Endothelial cell of umbilical vein (primary cell): ENCODE measurements at regions not wholly inside any gene's neighbourhood (a gene's known extent, or its start where the extent isn't known, plus 50 kb on each side); places are given as distances from the start of the nearest gene placed in this dataset.

Experiments
- BruUV-seq: library from RNA; stranded (reverse); fragments of 400-500 nt; replicated peaks from 2 replicates; lab custom pipeline; 2021; lab: Mats Ljungman, UMichigan
- CTCF ChIA-PET: fragments of 300-600, 350-600 bp; sonication (Branson Sonifier 250); formaldehyde crosslinking; loops from one replicate; lab custom pipeline; 2021; ENCODE audit warnings: antibody characterized with exemption, inconsistent platforms; lab: Charles Lee
- POLR2A ChIA-PET: fragments of 300-600, 350-600 bp; sonication (Branson Sonifier 250); formaldehyde crosslinking; loops from one replicate; lab custom pipeline; 2021; ENCODE audit warnings: antibody characterized with exemption, inconsistent platforms; lab: Charles Lee
- DNase-seq: peaks from one replicate; pipeline ENCODE4 v3.0.0-alpha.2; 2011; ENCODE audit warnings: low read depth, low spot score
- FAIRE-seq: peaks from 2 replicates; lab custom pipeline; 2011; peaks lifted over from hg19 to GRCh38; lab: Jason Lieb, UNC
- H2AFZ ChIP-seq: 2 replicates; pipeline ENCODE4 v1.6.0; 2012; ENCODE audit warnings: low read depth, low read length, control low read depth, inconsistent platforms
- H3K27ac ChIP-seq: 2 replicates; pipeline ENCODE4 v1.5.1; 2011; ENCODE audit warnings: low read depth, mild to moderate bottlenecking, control low read depth, low read length, moderate library complexity; ENCODE audit not compliant: insufficient read depth
- H3K27me3 ChIP-seq, 2 experiments: 2 replicates each; pipeline versions ENCODE4 v1.6.0 to v1.6.1; 2011; ENCODE audit warnings: low read length in 2 of 2, mixed read lengths in 1 of 2; ENCODE audit not compliant: control insufficient read depth in 2 of 2, insufficient read depth in 2 of 2
- H3K36me3 ChIP-seq, 2 experiments: 2 replicates in 1 of 2; 3 replicates in 1 of 2; pipeline ENCODE4 v1.5.1; 2011; ENCODE audit warnings: low read length in 2 of 2, mild to moderate bottlenecking in 1 of 2, moderate library complexity in 1 of 2; ENCODE audit not compliant: control insufficient read depth in 2 of 2, insufficient read depth in 2 of 2; ENCODE audit errors: extremely low read depth in 1 of 2
- H3K4me1 ChIP-seq: 3 replicates; pipeline ENCODE4 v1.5.1; 2011; ENCODE audit warnings: mild to moderate bottlenecking, low read length; ENCODE audit not compliant: control insufficient read depth, insufficient read depth; ENCODE audit errors: extremely low read depth
- H3K4me2 ChIP-seq: 2 replicates; pipeline ENCODE4 v1.6.1; 2011; ENCODE audit warnings: low read length, control low read depth, mixed read lengths; ENCODE audit not compliant: insufficient read depth
- H3K4me3 ChIP-seq, 3 experiments: fragments of 200-600 bp in 1 of 3; sonication (generic), shearing (Covaris generic) in 1 of 3; replicated peaks in 1 of 3; 2 replicates each; pipeline ENCODE4 v1.5.1; 2011 to 2016; ENCODE audit warnings: control low read depth in 3 of 3, low read length in 3 of 3, mild to moderate bottlenecking in 2 of 3, inconsistent platforms in 1 of 3, low read depth in 1 of 3, moderate library complexity in 1 of 3; ENCODE audit not compliant: insufficient read depth in 1 of 3
- H3K79me2 ChIP-seq: 2 replicates; pipeline ENCODE4 v1.6.0; 2012; ENCODE audit warnings: low read length, inconsistent platforms; ENCODE audit not compliant: control insufficient read depth, insufficient read depth
- H3K9ac ChIP-seq: replicated peaks from 2 replicates; pipeline ENCODE3; 2011; ENCODE audit warnings: low read length, control low read depth; ENCODE audit not compliant: insufficient read depth; ENCODE audit errors: extremely low read depth
- H3K9me1 ChIP-seq: replicated peaks from 3 replicates; pipeline ENCODE4 v1.6.0; 2011; ENCODE audit warnings: mild to moderate bottlenecking, low read length; ENCODE audit not compliant: control insufficient read depth, insufficient read depth; ENCODE audit errors: extremely low read depth
- H3K9me3 ChIP-seq: replicated peaks from 2 replicates; pipeline ENCODE4 v1.5.1; 2012; ENCODE audit warnings: low read length, inconsistent platforms; ENCODE audit not compliant: control insufficient read depth, insufficient read depth
- H4K20me1 ChIP-seq: replicated peaks from 2 replicates; pipeline ENCODE3; 2011; ENCODE audit warnings: mild to moderate bottlenecking, low read length; ENCODE audit not compliant: control insufficient read depth, insufficient read depth; ENCODE audit errors: extremely low read depth
- EZH2 ChIP-seq: IDR thresholded peaks from 2 replicates; pipeline ENCODE4 v1.6.1; 2012; ENCODE audit warnings: borderline replicate concordance, low read depth, mild to moderate bottlenecking, moderate library complexity, low read length, inconsistent platforms; ENCODE audit not compliant: severe bottlenecking
- FOS ChIP-seq: IDR thresholded peaks from 2 replicates; pipeline ENCODE4 v1.6.1; 2011; ENCODE audit warnings: mild to moderate bottlenecking, low read length, moderate library complexity, borderline replicate concordance; ENCODE audit not compliant: insufficient read depth
- GATA2 ChIP-seq: IDR thresholded peaks from 2 replicates; pipeline ENCODE4 v1.7.0; 2011; ENCODE audit warnings: low read depth, mild to moderate bottlenecking, moderate library complexity, mixed read lengths, low read length; ENCODE audit not compliant: insufficient read length, insufficient read depth
- JUN ChIP-seq: IDR thresholded peaks from 2 replicates; pipeline ENCODE4 v1.6.1; 2011; ENCODE audit warnings: borderline replicate concordance, low read depth; ENCODE audit not compliant: insufficient read length, insufficient read depth
- MYC ChIP-seq: IDR thresholded peaks from one replicate; pipeline ENCODE4 v1.6.1; 2011; ENCODE audit warnings: mild to moderate bottlenecking, low read depth, low read length
- POLR2A ChIP-seq: IDR thresholded peaks from 2 replicates; pipeline ENCODE4 v1.6.1; 2012; ENCODE audit warnings: low read depth, mild to moderate bottlenecking, control low read depth, low read length
- POLR2AphosphoS5 ChIP-seq: IDR thresholded peaks from 2 replicates; pipeline ENCODE4 v1.6.1; 2012; ENCODE audit warnings: low read depth, mild to moderate bottlenecking, control low read depth, low read length, moderate library complexity; ENCODE audit not compliant: insufficient read depth
- dilution Hi-C: fragments of 300-500 bp; cut with MboI; formaldehyde crosslinking; loops from one replicate; pipeline ENCODE4 v1.15.0; 2019; ENCODE audit warnings: low sequenced_read_pairs; ENCODE audit not compliant: extremely low pct_ligation_motif_present
- intact Hi-C: fragments of 100-400 bp; cut with micrococcal nuclease; formaldehyde crosslinking; loops from one replicate; pipeline ENCODE4 v1.10.0; 2022
- TF ChIP-seq, protein P1 (sequence below), 2 donors: IDR thresholded peaks; 1 replicate in 1 of 2; 2 replicates in 1 of 2; pipeline ENCODE4 v1.5.1; 2011; ENCODE audit warnings: low read length in 2 of 2, mild to moderate bottlenecking in 2 of 2, moderate library complexity in 2 of 2, control low read depth in 1 of 2, inconsistent platforms in 1 of 2, low read depth in 1 of 2; ENCODE audit not compliant: insufficient read depth in 1 of 2; ENCODE audit errors: extremely low read depth in 1 of 2
- TF ChIP-seq, protein P2 (sequence below): IDR thresholded peaks from 2 replicates; pipeline ENCODE4 v1.6.1; 2011; ENCODE audit not compliant: insufficient read depth, insufficient read length

DNA sequence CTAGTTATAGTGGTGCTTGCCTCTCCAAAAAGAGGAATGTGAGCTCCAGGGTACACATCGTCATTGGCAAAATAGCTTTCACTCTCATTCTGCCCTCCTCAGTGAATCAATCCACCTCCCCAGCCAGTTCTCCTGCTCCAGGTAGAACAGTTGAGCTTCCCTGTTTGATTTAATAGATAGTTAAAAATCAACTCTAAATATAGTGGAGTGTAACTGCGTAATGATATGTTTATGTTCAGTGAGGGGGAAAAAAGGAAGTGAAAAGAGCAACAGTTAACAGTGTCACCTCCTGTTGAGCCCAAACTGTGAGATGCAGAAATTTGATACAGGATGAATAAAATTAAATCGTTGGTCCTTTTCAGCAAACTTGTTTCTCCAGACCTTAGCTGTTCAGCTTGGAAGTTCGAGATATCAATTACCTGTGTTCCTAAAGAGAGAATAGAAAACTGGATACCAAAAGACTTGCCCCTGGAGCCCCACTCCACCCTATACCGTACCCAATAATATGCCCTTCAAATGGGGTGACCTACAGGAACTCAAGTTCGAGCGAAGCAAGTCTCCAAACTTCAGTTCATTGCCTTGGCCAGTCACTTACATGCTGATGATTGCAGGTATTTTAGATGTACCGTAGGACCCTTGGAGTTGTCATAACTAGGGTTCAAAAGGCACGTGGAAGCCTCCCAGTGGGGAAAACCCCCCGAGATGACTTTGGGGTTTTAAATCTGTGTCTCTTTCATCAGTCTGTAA, 708.4 kb downstream of the RNF144A start:
- Histone ChIP-seq H3K9me3 (peaks cover 5% of the 10 kb centered on the region), H4K20me1 (no peaks in the 10 kb centered on the region), H3K4me2 (no peak overlapping the region), H3K9me1 (no peaks in the 10 kb centered on the region), H3K4me3 (no peak overlapping the region), H3K4me1 (no peaks in the 10 kb centered on the region), H3K79me2 (no peaks in the 10 kb centered on the region), H3K36me3 (no peaks in the 10 kb centered on the region), H3K9ac (no peak overlapping the region), H2AFZ (no peak overlapping the region), H3K27ac (no peak overlapping the region), H3K27me3 (no peaks in the 10 kb centered on the region)
- intact Hi-C loops (no loop called here), dilution Hi-C loops (no loop called here)
- TF ChIP-seq EZH2 (no peak), GATA2 (no peak), FOS (no peak), POLR2A (no peak), JUN (no peak), POLR2AphosphoS5 (no peak), MYC (no peak)
- TF ChIP-seq, protein P1, sequence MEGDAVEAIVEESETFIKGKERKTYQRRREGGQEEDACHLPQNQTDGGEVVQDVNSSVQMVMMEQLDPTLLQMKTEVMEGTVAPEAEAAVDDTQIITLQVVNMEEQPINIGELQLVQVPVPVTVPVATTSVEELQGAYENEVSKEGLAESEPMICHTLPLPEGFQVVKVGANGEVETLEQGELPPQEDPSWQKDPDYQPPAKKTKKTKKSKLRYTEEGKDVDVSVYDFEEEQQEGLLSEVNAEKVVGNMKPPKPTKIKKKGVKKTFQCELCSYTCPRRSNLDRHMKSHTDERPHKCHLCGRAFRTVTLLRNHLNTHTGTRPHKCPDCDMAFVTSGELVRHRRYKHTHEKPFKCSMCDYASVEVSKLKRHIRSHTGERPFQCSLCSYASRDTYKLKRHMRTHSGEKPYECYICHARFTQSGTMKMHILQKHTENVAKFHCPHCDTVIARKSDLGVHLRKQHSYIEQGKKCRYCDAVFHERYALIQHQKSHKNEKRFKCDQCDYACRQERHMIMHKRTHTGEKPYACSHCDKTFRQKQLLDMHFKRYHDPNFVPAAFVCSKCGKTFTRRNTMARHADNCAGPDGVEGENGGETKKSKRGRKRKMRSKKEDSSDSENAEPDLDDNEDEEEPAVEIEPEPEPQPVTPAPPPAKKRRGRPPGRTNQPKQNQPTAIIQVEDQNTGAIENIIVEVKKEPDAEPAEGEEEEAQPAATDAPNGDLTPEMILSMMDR (IDR thresholded peaks at IDR 0.05; ENCODE audit: extremely low read depth in 1 of 2, insufficient read depth in 1 of 2, low read depth in 1 of 2, low read length in 2 of 2), result no peak
- TF ChIP-seq, protein P2, sequence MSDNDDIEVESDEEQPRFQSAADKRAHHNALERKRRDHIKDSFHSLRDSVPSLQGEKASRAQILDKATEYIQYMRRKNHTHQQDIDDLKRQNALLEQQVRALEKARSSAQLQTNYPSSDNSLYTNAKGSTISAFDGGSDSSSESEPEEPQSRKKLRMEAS, result no peak
- FAIRE-seq (no peak), DNase-seq (no peak)
- BruUV-seq, result no TSS peak
- ChIA-PET POLR2A (no interaction called here), CTCF (no interaction called here)
